SH-SY5Y (cell line): ENCODE measurements at regions not wholly inside any gene's neighbourhood (a gene's known extent, or its start where the extent isn't known, plus 50 kb on each side); places are given as distances from the start of the nearest gene placed in this dataset.

Experiments
- GATA2 ChIP-seq: IDR thresholded peaks from 2 replicates; pipeline ENCODE4 v1.6.1; 2011; ENCODE audit warnings: mild to moderate bottlenecking, low read depth, low read length
- GATA3 ChIP-seq: IDR thresholded peaks from 2 replicates; pipeline ENCODE4 v1.6.1; 2011; ENCODE audit warnings: low read depth, mild to moderate bottlenecking, low read length, moderate library complexity

DNA sequence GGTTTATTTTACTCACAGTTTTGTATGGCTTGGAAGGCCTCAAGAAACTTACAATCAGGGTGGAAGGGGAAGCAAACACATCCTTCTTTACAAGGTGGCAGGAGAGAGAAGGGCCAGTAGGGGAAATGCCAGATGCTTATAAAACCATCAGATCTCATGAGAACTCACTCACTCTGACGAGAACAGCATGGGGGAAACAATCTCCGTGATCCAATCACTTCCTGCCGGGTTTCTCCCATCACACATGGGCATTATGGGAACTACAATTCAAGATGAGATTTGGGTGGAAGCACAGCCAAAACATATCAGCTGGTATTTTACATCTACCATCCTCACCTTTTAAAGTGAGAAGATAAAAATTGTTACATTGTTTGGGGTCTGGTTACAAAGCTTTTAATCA is 427.9 kb upstream of the CDH7 start:
- no peak for TF ChIP-seq GATA2
- TF ChIP-seq GATA3, result no peak
